ENCODE measurements at regions not wholly inside any gene's neighbourhood (a gene's known extent, or its start where the extent isn't known, plus 50 kb on each side); places are given as distances from the start of the nearest gene placed in this dataset.

DNA sequence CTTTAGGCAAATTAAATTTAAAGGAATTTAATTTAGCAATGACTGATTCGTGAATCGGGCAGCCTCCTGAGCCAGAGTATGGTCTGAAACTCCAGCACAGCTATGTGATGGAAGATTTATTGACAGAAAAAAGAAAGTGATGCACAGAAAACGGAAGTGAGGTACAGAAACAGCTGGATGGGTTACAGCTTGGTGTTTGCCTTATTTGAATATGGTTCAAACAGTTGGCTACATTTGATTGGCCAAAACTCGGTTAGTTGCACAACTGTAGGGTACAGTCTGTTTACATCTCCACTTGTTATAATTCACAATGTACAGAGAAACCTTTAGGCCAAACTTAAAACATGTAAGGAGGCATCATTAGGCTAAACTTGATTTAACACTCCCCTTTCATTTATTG is 1716.1 kb upstream of the C9orf72 start:
- Histone ChIP-seq H4K8ac (ENCODE audit: low read depth in 2 of 2, low read length in 2 of 2) (no peak overlapping the region), H3K79me1 (ENCODE audit: low read depth in 1 of 2, low read length in 2 of 2) (no peaks in the 10 kb centered on the region), H3K27ac (ENCODE audit: insufficient read depth, low read length) (no peak overlapping the region), H3K4me1 (ENCODE audit: control insufficient read depth, insufficient read depth, low read length) (no peaks in the 10 kb centered on the region), H3K9ac (ENCODE audit: low read depth, low read length) (no peak overlapping the region), H4K5ac (ENCODE audit: low read depth, low read length) (no peak overlapping the region), H3K23ac (ENCODE audit: low read depth, low read length) (no peak overlapping the region), H2BK120ac (ENCODE audit: low read depth, low read length) (no peak overlapping the region), H2AFZ (replicated peaks; ENCODE audit: low read length, poor library complexity) (no peak overlapping the region), H3K18ac (ENCODE audit: low read depth, low read length) (no peak overlapping the region), H3K27me3 (ENCODE audit: control insufficient read depth, insufficient read depth, low read length) (no peaks in the 10 kb centered on the region), H4K91ac (ENCODE audit: insufficient read depth, low read depth, low read length) (no peak overlapping the region), H3K36me3 (ENCODE audit: control insufficient read depth, insufficient read depth, low read length) (no peaks in the 10 kb centered on the region), H3K4me3 (ENCODE audit: insufficient read depth, low read depth, low read length) (no peak overlapping the region), H2BK15ac (ENCODE audit: low read depth, low read length) (no peak overlapping the region), H3K4ac (ENCODE audit: low read depth, low read length) (no peak overlapping the region), H2AK5ac (ENCODE audit: low read depth, low read length) (no peak overlapping the region), H3K14ac (replicated peaks; ENCODE audit: low read depth, low read length) (no peak overlapping the region), H2AK9ac (replicated peaks; ENCODE audit: low read depth, low read length, poor library complexity) (no peak overlapping the region), H2BK5ac (ENCODE audit: low read depth, low read length, poor library complexity, severe bottlenecking) (no peak overlapping the region), H2BK20ac (ENCODE audit: low read depth, low read length) (no peak overlapping the region), H4K20me1 (ENCODE audit: insufficient read depth, low read length) (no peaks in the 10 kb centered on the region), H3K56ac (ENCODE audit: extremely low read depth, insufficient read depth, low read length) (no peak overlapping the region), H3K9me1 (ENCODE audit: insufficient read depth, low read length) (no peaks in the 10 kb centered on the region), H3K4me2 (ENCODE audit: low read depth, low read length) (no peak overlapping the region), H3K9me3 (ENCODE audit: control insufficient read depth, insufficient read depth, low read length) (peaks cover 2% of the 10 kb centered on the region; the same call in 1 of the 2 replicates)
- in situ Hi-C loops (cut with MboI; ENCODE audit: low sequenced_read_pairs) (no loop called here), intact Hi-C loops (cut with micrococcal nuclease) (no loop called here), dilution Hi-C loops (cut with HindIII; ENCODE audit: low sequenced_read_pairs, unreplicated experiment) (no loop called here)
- no TSS peak for BruUV-seq (replicated peaks)
- no peak for TF ChIP-seq CEBPB (IDR thresholded peaks at IDR 0.05; ENCODE audit: low read depth, low read length)
- TF ChIP-seq MAZ (IDR thresholded peaks at IDR 0.05; ENCODE audit: borderline replicate concordance, low read depth, low read length), result no peak
- TF ChIP-seq, protein P1, sequence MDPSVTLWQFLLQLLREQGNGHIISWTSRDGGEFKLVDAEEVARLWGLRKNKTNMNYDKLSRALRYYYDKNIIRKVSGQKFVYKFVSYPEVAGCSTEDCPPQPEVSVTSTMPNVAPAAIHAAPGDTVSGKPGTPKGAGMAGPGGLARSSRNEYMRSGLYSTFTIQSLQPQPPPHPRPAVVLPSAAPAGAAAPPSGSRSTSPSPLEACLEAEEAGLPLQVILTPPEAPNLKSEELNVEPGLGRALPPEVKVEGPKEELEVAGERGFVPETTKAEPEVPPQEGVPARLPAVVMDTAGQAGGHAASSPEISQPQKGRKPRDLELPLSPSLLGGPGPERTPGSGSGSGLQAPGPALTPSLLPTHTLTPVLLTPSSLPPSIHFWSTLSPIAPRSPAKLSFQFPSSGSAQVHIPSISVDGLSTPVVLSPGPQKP (IDR thresholded peaks at IDR 0.05; ENCODE audit: borderline replicate concordance, low read depth, low read length), result no peak
- no peak for TF ChIP-seq RFX5 (IDR thresholded peaks at IDR 0.05; ENCODE audit: low read depth, low read length)
- TF ChIP-seq POLR2A (IDR thresholded peaks at IDR 0.05; ENCODE audit: low read depth, low read length), result no peak
- no peak for TF ChIP-seq RCOR1 (IDR thresholded peaks at IDR 0.05; ENCODE audit: insufficient replicate concordance, low read length)
- TF ChIP-seq BHLHE40 (IDR thresholded peaks at IDR 0.05; ENCODE audit: low read depth, low read length), result no peak
- TF ChIP-seq RAD21 (IDR thresholded peaks at IDR 0.05; ENCODE audit: low read length), result no peak
- no peak for TF ChIP-seq MXI1 (IDR thresholded peaks at IDR 0.05; ENCODE audit: borderline replicate concordance, low read depth, low read length)
- TF ChIP-seq NFE2L2 (IDR thresholded peaks at IDR 0.05; ENCODE audit: low read depth, low read length), result no peak
- no peak for TF ChIP-seq USF2 (IDR thresholded peaks at IDR 0.05; ENCODE audit: low read depth, low read length)
- TF ChIP-seq SMC3 (IDR thresholded peaks at IDR 0.05; ENCODE audit: low read depth, low read length), result no peak
- TF ChIP-seq CHD1 (IDR thresholded peaks at IDR 0.05; ENCODE audit: low read depth, low read length), result no peak
- no peak for TF ChIP-seq MAFK (IDR thresholded peaks at IDR 0.05; ENCODE audit: low read depth, low read length)
- CTCF ChIA-PET, result no interaction called here
- POLR2A ChIA-PET (ENCODE audit: unreplicated experiment), result no interaction called here
- WGBS, 2 experiments (ENCODE audit: extremely low coverage in 2 of 2, insufficient read length in 1 of 2), result no CpG with 5 or more reads among the region's 4 CpGs
- ATAC-seq (ENCODE audit: low read depth), result no peak
- no peak for DNase-seq
